Loucy (cell line): ENCODE measurements at regions not wholly inside any gene's neighbourhood (a gene's known extent, or its start where the extent isn't known, plus 50 kb on each side); places are given as distances from the start of the nearest gene placed in this dataset.

Experiments used
- EZH2phosphoT487 ChIP-seq: fragments of 200-600 bp; IDR thresholded peaks from 2 replicates; pipeline ENCODE4 v1.6.1; 2018; ENCODE audit warnings: antibody characterized with exemption, mild to moderate bottlenecking, moderate library complexity, borderline replicate concordance
- TF ChIP-seq, protein P1 (sequence below): fragments of 200-600 bp; sonication (generic); conservative IDR thresholded peaks from 2 replicates; pipeline ENCODE4 v1.5.1; 2014; ENCODE audit warnings: mild to moderate bottlenecking, antibody characterized with exemption, low read length

DNA sequence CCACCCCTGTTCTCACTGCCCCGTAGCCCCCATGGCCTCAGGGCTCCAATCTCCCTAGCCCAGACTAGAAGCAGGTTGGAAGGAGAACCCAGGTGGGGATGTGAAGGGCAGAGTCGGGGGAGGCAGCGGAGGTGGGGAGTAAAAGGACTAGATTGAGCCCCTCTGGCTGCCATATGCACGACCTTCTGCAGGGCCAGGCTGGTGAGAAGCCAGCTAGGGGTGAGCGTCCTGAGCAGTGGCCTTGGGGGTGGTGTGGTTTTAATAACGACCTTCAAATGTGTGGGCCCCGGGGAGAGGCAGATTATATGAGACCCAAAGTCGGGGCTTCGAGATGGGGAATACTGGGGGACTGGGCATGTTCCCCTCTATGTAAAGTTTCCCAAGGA, 139.5 kb downstream of the C9orf50 start:
- TF ChIP-seq, protein P1, sequence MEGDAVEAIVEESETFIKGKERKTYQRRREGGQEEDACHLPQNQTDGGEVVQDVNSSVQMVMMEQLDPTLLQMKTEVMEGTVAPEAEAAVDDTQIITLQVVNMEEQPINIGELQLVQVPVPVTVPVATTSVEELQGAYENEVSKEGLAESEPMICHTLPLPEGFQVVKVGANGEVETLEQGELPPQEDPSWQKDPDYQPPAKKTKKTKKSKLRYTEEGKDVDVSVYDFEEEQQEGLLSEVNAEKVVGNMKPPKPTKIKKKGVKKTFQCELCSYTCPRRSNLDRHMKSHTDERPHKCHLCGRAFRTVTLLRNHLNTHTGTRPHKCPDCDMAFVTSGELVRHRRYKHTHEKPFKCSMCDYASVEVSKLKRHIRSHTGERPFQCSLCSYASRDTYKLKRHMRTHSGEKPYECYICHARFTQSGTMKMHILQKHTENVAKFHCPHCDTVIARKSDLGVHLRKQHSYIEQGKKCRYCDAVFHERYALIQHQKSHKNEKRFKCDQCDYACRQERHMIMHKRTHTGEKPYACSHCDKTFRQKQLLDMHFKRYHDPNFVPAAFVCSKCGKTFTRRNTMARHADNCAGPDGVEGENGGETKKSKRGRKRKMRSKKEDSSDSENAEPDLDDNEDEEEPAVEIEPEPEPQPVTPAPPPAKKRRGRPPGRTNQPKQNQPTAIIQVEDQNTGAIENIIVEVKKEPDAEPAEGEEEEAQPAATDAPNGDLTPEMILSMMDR = no peak
- no peak for TF ChIP-seq EZH2phosphoT487
